Astrocyte (in vitro differentiated cells and primary cell): ENCODE measurements at regions not wholly inside any gene's neighbourhood (a gene's known extent, or its start where the extent isn't known, plus 50 kb on each side); places are given as distances from the start of the nearest gene placed in this dataset.
"Not testable (repeated sequence)": the region's sequence is repeated elsewhere in the genome, so short reads cannot be mapped to it uniquely, and the experiment has no call there.

ENCODE experiments used
- DNase-seq: peaks from one replicate; pipeline ENCODE4 v3.0.0-alpha.2; 2010; ENCODE audit warnings: low read depth
- FAIRE-seq: peaks from 2 replicates; lab custom pipeline; 2011; peaks lifted over from hg19 to GRCh38; lab: Jason Lieb, UNC
- H2AFZ ChIP-seq: 2 replicates; pipeline ENCODE4 v1.6.0; 2012; ENCODE audit warnings: low read depth, low read length, inconsistent platforms
- H3K27ac ChIP-seq: 2 replicates; pipeline ENCODE4 v1.5.1; 2011; ENCODE audit warnings: low read depth, low read length, inconsistent platforms
- H3K27me3 ChIP-seq: 2 replicates; pipeline ENCODE4 v1.6.0; 2011; ENCODE audit warnings: low read length, inconsistent platforms; ENCODE audit not compliant: insufficient read depth
- H3K36me3 ChIP-seq: 2 replicates; pipeline ENCODE4 v1.5.1; 2011; ENCODE audit warnings: low read length, inconsistent platforms; ENCODE audit not compliant: insufficient read depth
- H3K4me1 ChIP-seq: 2 replicates; pipeline ENCODE4 v1.5.1; 2011; ENCODE audit warnings: low read length, inconsistent platforms; ENCODE audit not compliant: insufficient read depth
- H3K4me2 ChIP-seq: 2 replicates; pipeline ENCODE4 v1.6.0; 2012; ENCODE audit warnings: low read length, inconsistent platforms
- H3K4me3 ChIP-seq: 2 replicates; pipeline ENCODE4 v1.5.1; 2011; ENCODE audit warnings: low read depth, mild to moderate bottlenecking, low read length, inconsistent platforms; ENCODE audit not compliant: insufficient read depth
- H3K79me2 ChIP-seq: 2 replicates; pipeline ENCODE4 v1.6.0; 2012; ENCODE audit warnings: mild to moderate bottlenecking, low read length, inconsistent platforms; ENCODE audit not compliant: insufficient read depth
- H3K9ac ChIP-seq: 2 replicates; pipeline ENCODE4 v1.6.0; 2012; ENCODE audit warnings: mild to moderate bottlenecking, low read length, inconsistent platforms
- H3K9me3 ChIP-seq: 2 replicates; pipeline ENCODE4 v1.5.1; 2012; ENCODE audit warnings: low read depth, mild to moderate bottlenecking, low read length, inconsistent platforms; ENCODE audit not compliant: insufficient read depth
- H4K20me1 ChIP-seq: 2 replicates; pipeline ENCODE4 v1.6.0; 2012; ENCODE audit warnings: low read length, inconsistent platforms; ENCODE audit not compliant: insufficient read depth
- H3K27ac Mint-ChIP-seq: one replicate; pipeline ENCODE4 v1.8.0; 2021; ENCODE audit warnings: mild to moderate bottlenecking, mixed read lengths; ENCODE audit not compliant: unreplicated experiment
- H3K27me3 Mint-ChIP-seq: one replicate; pipeline ENCODE4 v1.8.0; 2021; ENCODE audit warnings: low read depth, mixed read lengths; ENCODE audit not compliant: unreplicated experiment
- H3K36me3 Mint-ChIP-seq: one replicate; pipeline ENCODE4 v1.8.0; 2021; ENCODE audit warnings: low read depth, mixed read lengths; ENCODE audit not compliant: unreplicated experiment
- H3K4me1 Mint-ChIP-seq: one replicate; pipeline ENCODE4 v1.8.0; 2021; ENCODE audit warnings: low read depth, mixed read lengths; ENCODE audit not compliant: unreplicated experiment
- H3K4me3 Mint-ChIP-seq: one replicate; pipeline ENCODE4 v1.8.0; 2021; ENCODE audit warnings: mild to moderate bottlenecking, moderate library complexity, mixed read lengths; ENCODE audit not compliant: unreplicated experiment
- H3K9me3 Mint-ChIP-seq: one replicate; pipeline ENCODE4 v1.8.0; 2021; ENCODE audit warnings: mild to moderate bottlenecking, mixed read lengths; ENCODE audit not compliant: unreplicated experiment

- not testable (repeated sequence) for H3K4me3 Mint-ChIP-seq, H3K4me1 Mint-ChIP-seq, H3K9me3 ChIP-seq, H3K4me2 ChIP-seq, H4K20me1 ChIP-seq, H3K4me1 ChIP-seq, H3K36me3 Mint-ChIP-seq, H3K36me3 ChIP-seq, H3K9ac ChIP-seq, DNase-seq, H2AFZ ChIP-seq, H3K27me3 ChIP-seq, H3K9me3 Mint-ChIP-seq, FAIRE-seq, H3K27ac ChIP-seq, H3K27ac Mint-ChIP-seq, H3K79me2 ChIP-seq, H3K4me3 ChIP-seq
- H3K27me3 Mint-ChIP-seq, result peaks cover 32% of the 10 kb centered on the region
Measured at GRCh38 chr16:29136046-29136696, 151.3 kb downstream of the LAT start.

- DNase-seq, H3K27me3 ChIP-seq, H4K20me1 ChIP-seq, H3K4me1 ChIP-seq, H2AFZ ChIP-seq, H3K9me3 ChIP-seq, H3K4me1 Mint-ChIP-seq, H3K4me3 Mint-ChIP-seq, H3K27ac ChIP-seq, H3K9me3 Mint-ChIP-seq, H3K4me3 ChIP-seq, FAIRE-seq, H3K36me3 Mint-ChIP-seq, H3K79me2 ChIP-seq, H3K9ac ChIP-seq, H3K36me3 ChIP-seq, H3K4me2 ChIP-seq, H3K27ac Mint-ChIP-seq: not testable (repeated sequence)
- H3K27me3 Mint-ChIP-seq, result peaks cover 28% of the 10 kb centered on the region
Measured at GRCh38 chr16:29135098-29135497, 150.2 kb downstream of the LAT start.

DNA sequence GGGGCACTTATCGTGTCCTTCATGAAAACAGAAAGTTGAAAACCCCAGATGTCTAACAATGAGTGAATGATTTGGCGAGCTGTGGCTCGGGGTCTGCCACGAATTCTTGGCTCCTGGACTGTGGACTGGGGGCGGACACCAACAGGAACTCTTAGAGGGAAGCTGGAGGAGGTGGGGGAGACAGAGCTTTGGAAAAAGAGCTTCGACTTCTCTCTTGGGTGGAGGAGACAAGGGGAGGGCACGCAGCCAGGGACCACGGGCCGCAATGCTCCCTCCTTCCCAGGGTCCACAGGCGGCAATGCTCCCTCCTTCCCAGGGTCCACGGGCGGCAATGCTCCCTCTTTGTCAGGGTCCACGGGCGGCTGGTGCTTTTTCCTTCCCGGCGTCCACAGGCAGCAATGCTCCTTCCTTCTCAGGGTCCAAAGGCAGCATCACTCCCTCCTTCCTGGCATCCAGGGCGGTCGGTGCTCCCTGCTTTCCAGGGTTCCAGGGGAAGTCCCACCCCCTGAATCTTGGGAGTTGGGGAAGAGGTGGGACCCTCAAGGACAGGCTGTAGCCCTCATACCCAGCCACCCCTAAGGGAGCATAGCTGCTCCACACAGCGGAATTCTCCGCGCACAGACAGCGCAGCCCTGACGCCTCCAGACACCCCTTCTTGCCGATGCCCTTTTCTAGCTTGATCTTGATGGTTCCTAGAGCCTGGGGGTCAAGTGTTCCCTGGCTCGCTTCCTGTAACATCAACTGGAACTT lies 149.0 kb downstream of the LAT start:
- peaks cover 27% of the 10 kb centered on the region for H3K27me3 Mint-ChIP-seq
- not testable (repeated sequence) for H4K20me1 ChIP-seq, FAIRE-seq, H3K4me1 ChIP-seq, H3K27me3 ChIP-seq, H3K9ac ChIP-seq, H2AFZ ChIP-seq, H3K9me3 ChIP-seq, H3K36me3 ChIP-seq, H3K4me3 ChIP-seq, H3K4me1 Mint-ChIP-seq, H3K36me3 Mint-ChIP-seq, DNase-seq, H3K4me3 Mint-ChIP-seq, H3K27ac ChIP-seq, H3K4me2 ChIP-seq, H3K9me3 Mint-ChIP-seq, H3K79me2 ChIP-seq
- H3K27ac Mint-ChIP-seq, result peak overlapping the region; percentile 18

- H3K36me3 Mint-ChIP-seq, DNase-seq, FAIRE-seq, H3K9ac ChIP-seq, H2AFZ ChIP-seq, H3K4me3 Mint-ChIP-seq, H3K4me1 ChIP-seq, H3K4me3 ChIP-seq, H3K4me1 Mint-ChIP-seq, H3K79me2 ChIP-seq, H3K27ac ChIP-seq, H3K9me3 Mint-ChIP-seq, H3K27ac Mint-ChIP-seq, H3K4me2 ChIP-seq, H3K27me3 ChIP-seq, H3K9me3 ChIP-seq, H4K20me1 ChIP-seq, H3K36me3 ChIP-seq: not testable (repeated sequence)
- H3K27me3 Mint-ChIP-seq, result peaks cover 24% of the 10 kb centered on the region
Measured at GRCh38 chr16:29132869-29133268, 148.0 kb downstream of the LAT start.

DNA sequence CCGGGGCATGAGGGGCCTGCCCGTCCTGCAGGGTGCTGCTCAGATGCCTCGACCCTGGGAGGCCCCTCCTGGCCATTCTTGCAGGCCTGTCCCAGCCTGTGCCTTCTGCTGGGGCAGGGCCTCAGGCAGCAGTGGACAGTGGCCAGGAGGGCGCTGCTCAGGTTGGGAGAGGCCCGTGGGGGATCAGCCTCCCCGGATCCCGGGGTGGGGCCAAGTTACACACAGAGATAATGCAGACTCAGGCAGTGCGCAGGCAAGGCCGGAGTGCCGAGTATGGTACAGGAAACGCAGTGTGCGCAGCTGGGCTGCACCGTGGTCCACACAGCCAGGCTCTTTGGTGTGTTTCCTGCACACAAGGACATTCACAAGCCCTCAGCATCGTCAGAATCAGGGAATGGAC lies 147.6 kb downstream of the LAT start:
- not testable (repeated sequence) for H3K36me3 Mint-ChIP-seq, H3K27ac ChIP-seq, H2AFZ ChIP-seq, H3K27me3 ChIP-seq, H3K79me2 ChIP-seq, H3K4me1 ChIP-seq, DNase-seq, H3K4me3 ChIP-seq, FAIRE-seq, H3K9ac ChIP-seq, H4K20me1 ChIP-seq, H3K27ac Mint-ChIP-seq, H3K9me3 Mint-ChIP-seq, H3K36me3 ChIP-seq, H3K4me3 Mint-ChIP-seq, H3K9me3 ChIP-seq, H3K4me2 ChIP-seq, H3K4me1 Mint-ChIP-seq
- H3K27me3 Mint-ChIP-seq, result peaks cover 21% of the 10 kb centered on the region
